ENCODE measurements at regions not wholly inside any gene's neighbourhood (a gene's known extent, or its start where the extent isn't known, plus 50 kb on each side); places are given as distances from the start of the nearest gene placed in this dataset.

- DNase-seq, result no peak
These were observed 143.9 kb upstream of the FSHR start for GRCh38 chr2:49298230-49298629.

- no peak for DNase-seq
These were observed 142.0 kb upstream of the FSHR start for GRCh38 chr2:49296107-49296867.

GRCh38 chr2:49294225-49294624, 139.9 kb upstream of the FSHR start:
- DNase-seq, result no peak

- DNase-seq, result no peak
These were observed 137.3 kb upstream of the FSHR start for GRCh38 chr2:49291619-49292018.

- no peak for DNase-seq
These were observed 135.4 kb upstream of the FSHR start for GRCh38 chr2:49289711-49290110.

- DNase-seq, result no peak
These were observed 134.8 kb upstream of the FSHR start for GRCh38 chr2:49288902-49289700.

- DNase-seq, result no peak
These were observed 133.9 kb upstream of the FSHR start for GRCh38 chr2:49288113-49288705.

GRCh38 chr2:49286726-49287125, 132.4 kb upstream of the FSHR start:
- DNase-seq, result no peak

- no peak for DNase-seq
These were observed 131.7 kb upstream of the FSHR start for GRCh38 chr2:49286045-49286444.

GRCh38 chr2:49278561-49278960, 124.2 kb upstream of the FSHR start:
- no peak for DNase-seq

GRCh38 chr2:49278141-49278540, 123.8 kb upstream of the FSHR start:
- no peak for DNase-seq

- DNase-seq, result no peak
These were observed 116.8 kb upstream of the FSHR start for GRCh38 chr2:49271060-49271606.

- no peak for DNase-seq
These were observed 115.8 kb upstream of the FSHR start for GRCh38 chr2:49270091-49270490.

- no peak for DNase-seq
These were observed 111.2 kb upstream of the FSHR start for GRCh38 chr2:49265471-49265870.

- no peak for DNase-seq
These were observed 108.7 kb upstream of the FSHR start for GRCh38 chr2:49262801-49263560.

- no peak for DNase-seq
These were observed 107.5 kb upstream of the FSHR start for GRCh38 chr2:49261781-49262180.

- DNase-seq, result no peak
These were observed 106.7 kb upstream of the FSHR start for GRCh38 chr2:49260979-49261538.

- DNase-seq, result no peak
These were observed 105.6 kb upstream of the FSHR start for GRCh38 chr2:49259926-49260325.

GRCh38 chr2:49255409-49255971, 101.2 kb upstream of the FSHR start:
- DNase-seq, result no peak

- DNase-seq, result no peak
These were observed 100.1 kb upstream of the FSHR start for GRCh38 chr2:49254401-49254800.

GRCh38 chr2:49251766-49252165, 97.5 kb upstream of the FSHR start:
- no peak for DNase-seq

GRCh38 chr2:49251251-49251650, 96.9 kb upstream of the FSHR start:
- no peak for DNase-seq
